Astrocyte (in vitro differentiated cells and primary cell): ENCODE measurements at regions not wholly inside any gene's neighbourhood (a gene's known extent, or its start where the extent isn't known, plus 50 kb on each side); places are given as distances from the start of the nearest gene placed in this dataset.
A peak's percentile ranks its signal among the peaks of the same experiment; 100 is the strongest.

Experiments used
- DNase-seq: peaks from one replicate; pipeline ENCODE4 v3.0.0-alpha.2; 2010; ENCODE audit warnings: low read depth
- FAIRE-seq: peaks from 2 replicates; lab custom pipeline; 2011; peaks lifted over from hg19 to GRCh38; lab: Jason Lieb, UNC
- H2AFZ ChIP-seq: 2 replicates; pipeline ENCODE4 v1.6.0; 2012; ENCODE audit warnings: low read depth, low read length, inconsistent platforms
- H3K27ac ChIP-seq: 2 replicates; pipeline ENCODE4 v1.5.1; 2011; ENCODE audit warnings: low read depth, low read length, inconsistent platforms
- H3K27me3 ChIP-seq: 2 replicates; pipeline ENCODE4 v1.6.0; 2011; ENCODE audit warnings: low read length, inconsistent platforms; ENCODE audit not compliant: insufficient read depth
- H3K36me3 ChIP-seq: 2 replicates; pipeline ENCODE4 v1.5.1; 2011; ENCODE audit warnings: low read length, inconsistent platforms; ENCODE audit not compliant: insufficient read depth
- H3K4me1 ChIP-seq: 2 replicates; pipeline ENCODE4 v1.5.1; 2011; ENCODE audit warnings: low read length, inconsistent platforms; ENCODE audit not compliant: insufficient read depth
- H3K4me2 ChIP-seq: 2 replicates; pipeline ENCODE4 v1.6.0; 2012; ENCODE audit warnings: low read length, inconsistent platforms
- H3K4me3 ChIP-seq: 2 replicates; pipeline ENCODE4 v1.5.1; 2011; ENCODE audit warnings: low read depth, mild to moderate bottlenecking, low read length, inconsistent platforms; ENCODE audit not compliant: insufficient read depth
- H3K79me2 ChIP-seq: 2 replicates; pipeline ENCODE4 v1.6.0; 2012; ENCODE audit warnings: mild to moderate bottlenecking, low read length, inconsistent platforms; ENCODE audit not compliant: insufficient read depth
- H3K9ac ChIP-seq: 2 replicates; pipeline ENCODE4 v1.6.0; 2012; ENCODE audit warnings: mild to moderate bottlenecking, low read length, inconsistent platforms
- H3K9me3 ChIP-seq: 2 replicates; pipeline ENCODE4 v1.5.1; 2012; ENCODE audit warnings: low read depth, mild to moderate bottlenecking, low read length, inconsistent platforms; ENCODE audit not compliant: insufficient read depth
- H4K20me1 ChIP-seq: 2 replicates; pipeline ENCODE4 v1.6.0; 2012; ENCODE audit warnings: low read length, inconsistent platforms; ENCODE audit not compliant: insufficient read depth
- H3K27ac Mint-ChIP-seq: one replicate; pipeline ENCODE4 v1.8.0; 2021; ENCODE audit warnings: mild to moderate bottlenecking, mixed read lengths; ENCODE audit not compliant: unreplicated experiment
- H3K27me3 Mint-ChIP-seq: one replicate; pipeline ENCODE4 v1.8.0; 2021; ENCODE audit warnings: low read depth, mixed read lengths; ENCODE audit not compliant: unreplicated experiment
- H3K36me3 Mint-ChIP-seq: one replicate; pipeline ENCODE4 v1.8.0; 2021; ENCODE audit warnings: low read depth, mixed read lengths; ENCODE audit not compliant: unreplicated experiment
- H3K4me1 Mint-ChIP-seq: one replicate; pipeline ENCODE4 v1.8.0; 2021; ENCODE audit warnings: low read depth, mixed read lengths; ENCODE audit not compliant: unreplicated experiment
- H3K4me3 Mint-ChIP-seq: one replicate; pipeline ENCODE4 v1.8.0; 2021; ENCODE audit warnings: mild to moderate bottlenecking, moderate library complexity, mixed read lengths; ENCODE audit not compliant: unreplicated experiment
- H3K9me3 Mint-ChIP-seq: one replicate; pipeline ENCODE4 v1.8.0; 2021; ENCODE audit warnings: mild to moderate bottlenecking, mixed read lengths; ENCODE audit not compliant: unreplicated experiment
- EZH2 ChIP-seq: IDR thresholded peaks from 2 replicates; pipeline ENCODE4 v1.6.1; 2012; ENCODE audit warnings: mild to moderate bottlenecking, low read length, inconsistent platforms; ENCODE audit not compliant: insufficient read depth
- TF ChIP-seq, protein P1 (sequence below): IDR thresholded peaks from 2 replicates; pipeline ENCODE4 v1.5.1; 2011; ENCODE audit warnings: low read depth, mild to moderate bottlenecking, inconsistent platforms, low read length, moderate library complexity; ENCODE audit not compliant: insufficient read depth

DNA sequence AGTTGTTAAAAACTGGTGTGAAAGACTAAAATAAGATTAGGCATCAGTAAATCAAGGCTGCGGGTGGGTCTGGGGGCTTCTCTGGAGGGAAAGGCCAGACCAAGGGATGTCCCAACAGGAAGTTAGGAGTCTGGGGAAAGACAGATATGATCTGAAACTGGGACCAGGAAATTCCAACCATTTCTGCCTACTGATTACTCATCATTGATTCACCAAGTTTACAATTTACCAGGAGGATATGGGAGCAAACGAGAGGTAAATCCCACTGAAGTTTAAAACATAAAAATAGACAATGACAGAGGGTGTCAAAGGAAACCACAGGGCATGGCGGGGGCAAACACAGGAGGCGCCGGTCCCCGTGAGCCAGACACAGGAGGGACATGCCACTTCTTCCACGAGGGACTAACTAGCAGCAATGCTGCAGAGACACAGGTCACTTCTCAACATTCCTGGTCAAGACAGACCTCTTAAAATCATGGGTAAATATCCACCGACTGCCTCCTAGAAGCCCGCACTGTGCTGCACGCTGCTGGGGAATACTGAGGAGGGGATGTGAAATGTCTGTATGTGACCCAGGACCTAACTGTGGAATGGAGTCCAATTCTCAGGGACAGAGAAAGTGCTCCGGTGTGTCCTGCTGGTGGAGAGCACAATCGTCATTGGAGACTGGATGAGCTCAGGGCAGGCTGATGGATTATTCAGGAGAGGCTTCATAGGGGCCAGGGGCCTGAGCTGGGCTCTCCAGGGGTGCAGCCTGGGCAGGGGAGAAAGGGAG is 153.4 kb upstream of the KLF14 start:
- Histone ChIP-seq H3K4me3 (peak overlapping the region; percentile 30), H3K36me3 (peaks cover 66% of the 10 kb centered on the region), H2AFZ (no peak overlapping the region), H3K4me1 (peaks cover 67% of the 10 kb centered on the region), H3K4me2 (peak overlapping the region; percentile 83), H3K79me2 (peaks cover 94% of the 10 kb centered on the region), H3K9me3 (no peaks in the 10 kb centered on the region), H3K27ac (peak overlapping the region; percentile 96), H3K9ac (peak overlapping the region; percentile 84), H4K20me1 (peaks cover 59% of the 10 kb centered on the region), H3K27me3 (no peaks in the 10 kb centered on the region)
- H3K27ac Mint-ChIP-seq, result peak overlapping the region; percentile 98
- H3K9me3 Mint-ChIP-seq, result no peaks in the 10 kb centered on the region
- TF ChIP-seq, protein P1, sequence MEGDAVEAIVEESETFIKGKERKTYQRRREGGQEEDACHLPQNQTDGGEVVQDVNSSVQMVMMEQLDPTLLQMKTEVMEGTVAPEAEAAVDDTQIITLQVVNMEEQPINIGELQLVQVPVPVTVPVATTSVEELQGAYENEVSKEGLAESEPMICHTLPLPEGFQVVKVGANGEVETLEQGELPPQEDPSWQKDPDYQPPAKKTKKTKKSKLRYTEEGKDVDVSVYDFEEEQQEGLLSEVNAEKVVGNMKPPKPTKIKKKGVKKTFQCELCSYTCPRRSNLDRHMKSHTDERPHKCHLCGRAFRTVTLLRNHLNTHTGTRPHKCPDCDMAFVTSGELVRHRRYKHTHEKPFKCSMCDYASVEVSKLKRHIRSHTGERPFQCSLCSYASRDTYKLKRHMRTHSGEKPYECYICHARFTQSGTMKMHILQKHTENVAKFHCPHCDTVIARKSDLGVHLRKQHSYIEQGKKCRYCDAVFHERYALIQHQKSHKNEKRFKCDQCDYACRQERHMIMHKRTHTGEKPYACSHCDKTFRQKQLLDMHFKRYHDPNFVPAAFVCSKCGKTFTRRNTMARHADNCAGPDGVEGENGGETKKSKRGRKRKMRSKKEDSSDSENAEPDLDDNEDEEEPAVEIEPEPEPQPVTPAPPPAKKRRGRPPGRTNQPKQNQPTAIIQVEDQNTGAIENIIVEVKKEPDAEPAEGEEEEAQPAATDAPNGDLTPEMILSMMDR, result peak; percentile 9
- TF ChIP-seq EZH2, result no peak
- H3K4me1 Mint-ChIP-seq, result peaks cover 65% of the 10 kb centered on the region
- H3K36me3 Mint-ChIP-seq, result peaks cover 22% of the 10 kb centered on the region
- H3K27me3 Mint-ChIP-seq, result no peaks in the 10 kb centered on the region
- peak; percentile 87 for DNase-seq
- peak; percentile 26 for FAIRE-seq
- peak overlapping the region; percentile 74 for H3K4me3 Mint-ChIP-seq

DNA sequence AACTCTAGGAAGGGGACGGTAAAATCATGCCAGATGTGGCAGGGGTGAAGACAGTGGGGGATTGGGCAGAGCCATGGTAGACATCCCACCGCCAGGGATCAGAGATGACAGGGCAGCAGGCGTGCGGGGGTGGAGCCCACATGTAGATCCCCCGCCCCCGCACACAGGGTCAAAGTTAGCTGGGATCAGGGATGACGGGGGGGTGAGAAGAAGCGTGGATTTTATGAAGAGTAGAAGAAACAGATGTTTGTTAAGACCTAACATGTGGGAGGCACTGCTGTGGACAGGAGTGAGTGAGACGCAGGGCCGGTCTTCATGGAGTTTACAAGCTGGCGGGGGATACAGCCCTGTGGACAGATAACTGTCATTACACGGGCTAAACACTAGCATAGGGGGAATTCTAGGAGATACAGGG is 154.0 kb upstream of the KLF14 start:
- H3K27me3 ChIP-seq, result no peaks in the 10 kb centered on the region
- peaks cover 63% of the 10 kb centered on the region for H3K36me3 ChIP-seq
- peak overlapping the region; percentile 84 for H3K9ac ChIP-seq
- Mint-ChIP-seq H3K27ac (peak overlapping the region; percentile 98), H3K27me3 (no peaks in the 10 kb centered on the region), H3K9me3 (no peaks in the 10 kb centered on the region), H3K36me3 (peaks cover 20% of the 10 kb centered on the region), H3K4me3 (peak overlapping the region; percentile 74), H3K4me1 (peaks cover 71% of the 10 kb centered on the region)
- peak overlapping the region; percentile 30 for H3K4me3 ChIP-seq
- no peak for FAIRE-seq
- no peak overlapping the region for H2AFZ ChIP-seq
- H3K4me1 ChIP-seq, result peaks cover 73% of the 10 kb centered on the region
- peak overlapping the region; percentile 96 for H3K27ac ChIP-seq
- peaks cover 94% of the 10 kb centered on the region for H3K79me2 ChIP-seq
- H4K20me1 ChIP-seq, result peaks cover 58% of the 10 kb centered on the region
- TF ChIP-seq EZH2, result no peak
- TF ChIP-seq, protein P1, result no peak
- peak overlapping the region; percentile 83 for H3K4me2 ChIP-seq
- DNase-seq, result no peak
- H3K9me3 ChIP-seq, result no peaks in the 10 kb centered on the region

- Histone ChIP-seq H3K9me3 (no peaks in the 10 kb centered on the region), H3K36me3 (peaks cover 63% of the 10 kb centered on the region), H3K4me2 (peak overlapping the region; percentile 83), H3K79me2 (peaks cover 95% of the 10 kb centered on the region), H2AFZ (no peak overlapping the region), H3K9ac (peak overlapping the region; percentile 84), H3K27me3 (no peaks in the 10 kb centered on the region), H4K20me1 (peaks cover 61% of the 10 kb centered on the region), H3K27ac (peak overlapping the region; percentile 96), H3K4me1 (peaks cover 78% of the 10 kb centered on the region), H3K4me3 (peak overlapping the region; percentile 30)
- Mint-ChIP-seq H3K27ac (peak overlapping the region; percentile 98), H3K4me1 (peaks cover 73% of the 10 kb centered on the region), H3K4me3 (no peak overlapping the region), H3K36me3 (peaks cover 18% of the 10 kb centered on the region), H3K27me3 (no peaks in the 10 kb centered on the region), H3K9me3 (no peaks in the 10 kb centered on the region)
- DNase-seq (no peak), FAIRE-seq (no peak)
- no peak for TF ChIP-seq EZH2
- TF ChIP-seq, protein P1, result no peak
These were observed 154.5 kb upstream of the KLF14 start for GRCh38 chr7:130888468-130888867.
